ENCODE measurements at regions not wholly inside any gene's neighbourhood (a gene's known extent, or its start where the extent isn't known, plus 50 kb on each side); places are given as distances from the start of the nearest gene placed in this dataset.

DNA sequence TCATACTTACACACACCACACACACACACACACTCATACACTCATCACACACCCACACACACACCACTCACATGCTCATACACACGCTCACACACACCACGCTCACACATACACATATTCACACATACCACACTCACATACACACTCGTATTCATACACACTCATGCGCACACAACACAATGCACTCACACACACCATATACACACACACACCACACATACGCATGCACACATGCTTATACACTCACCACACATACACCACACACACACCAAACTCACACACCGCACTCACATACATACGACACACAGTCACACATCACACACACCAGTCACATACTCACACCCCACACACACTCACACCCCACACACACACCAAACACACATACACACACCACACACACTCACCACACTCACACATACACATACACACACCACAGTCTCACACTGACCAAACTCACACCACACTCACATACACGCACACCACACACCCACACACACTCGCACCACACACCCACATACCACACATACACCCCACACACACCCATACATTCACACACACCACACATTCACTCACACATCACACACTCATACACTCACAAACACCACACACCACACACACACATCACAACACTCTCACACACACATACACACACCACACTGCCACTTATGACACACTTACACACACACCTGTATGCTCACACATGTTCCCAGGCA is 88.9 kb downstream of the IRX5 start:
- TF ChIP-seq GATA2 (IDR thresholded peaks at IDR 0.05; ENCODE audit: low read depth, low read length) (no peak), GATA3 (IDR thresholded peaks at IDR 0.05; ENCODE audit: low read depth, low read length) (no peak)

Measured in SH-SY5Y (cell line).